HG03139 (cell line): ENCODE measurements at regions not wholly inside any gene's neighbourhood (a gene's known extent, or its start where the extent isn't known, plus 50 kb on each side); places are given as distances from the start of the nearest gene placed in this dataset.
A peak's percentile ranks its signal among the peaks of the same experiment; 100 is the strongest.

Experiments used
- ATAC-seq: cut with Tn5 transposase; IDR thresholded peaks from one replicate; pipeline ENCODE4 v1.9.1; 2021; ENCODE audit not compliant: unreplicated experiment

GRCh38 chr13:110965038-110965754, 50.3 kb upstream of the ANKRD10 start:
- peak; percentile 83 for ATAC-seq
